Neural progenitor cell (in vitro differentiated cells): ENCODE measurements at regions not wholly inside any gene's neighbourhood (a gene's known extent, or its start where the extent isn't known, plus 50 kb on each side); places are given as distances from the start of the nearest gene placed in this dataset.

Experiments used
- CTCF ChIP-seq: fragments of 200-600 bp; sonication (generic); IDR thresholded peaks from 2 replicates; pipeline ENCODE4 v1.5.1; 2017; ENCODE audit warnings: antibody characterized with exemption, mild to moderate bottlenecking
- EZH2 ChIP-seq: fragments of 200-600 bp; sonication (generic); IDR thresholded peaks from 2 replicates; pipeline ENCODE4 v1.6.1; 2017; ENCODE audit warnings: antibody characterized with exemption, mild to moderate bottlenecking, moderate library complexity
- EZH2phosphoT487 ChIP-seq: fragments of 200-600 bp; sonication (generic); IDR thresholded peaks from 2 replicates; pipeline ENCODE4 v1.6.1; 2017; ENCODE audit warnings: antibody characterized with exemption

- TF ChIP-seq EZH2 (no peak), CTCF (no peak), EZH2phosphoT487 (no peak)
Observed at GRCh38 chr5:123717139-123717538, 205.2 kb downstream of the CSNK1G3 start.
